SK-N-SH (cell line): ENCODE measurements at regions not wholly inside any gene's neighbourhood (a gene's known extent, or its start where the extent isn't known, plus 50 kb on each side); places are given as distances from the start of the nearest gene placed in this dataset.

Experiments used
- CTCF ChIA-PET: fragments of 300-600, 350-600 bp; formaldehyde crosslinking; extraction: SDS; loops from one replicate; lab custom pipeline; 2021; lab: Yijun Ruan, JAX
- POLR2A ChIA-PET: fragments of 350-600 bp; sonication (Branson Sonifier 250); formaldehyde crosslinking; extraction: SDS; loops from one replicate; lab custom pipeline; 2020; ENCODE audit warnings: antibody characterized with exemption, inconsistent platforms; lab: Yijun Ruan, JAX
- DNase-seq: peaks from one replicate; pipeline ENCODE4 v3.0.0; 2012
- H2AFZ ChIP-seq: fragments of 200-600 bp; sonication (generic); 2 replicates; pipeline ENCODE4 v1.8.1; 2016; ENCODE audit warnings: antibody characterized with exemption, mild to moderate bottlenecking, low read depth
- H3F3A ChIP-seq: fragments of 200-600 bp; sonication (generic); replicated peaks from 2 replicates; pipeline ENCODE3; 2016; ENCODE audit warnings: antibody characterized with exemption, mild to moderate bottlenecking; ENCODE audit not compliant: insufficient read depth
- H3K27ac ChIP-seq, 2 experiments: fragments of 200-500 bp in 1 of 2; fragments of 200-600 bp in 1 of 2; sonication (Bioruptor generic) in 1 of 2; sonication (generic), shearing (Covaris generic) in 1 of 2; 2 replicates each; pipeline versions ENCODE4 v1.5.1 to v1.6.1; 2014 to 2016; ENCODE audit warnings: low read depth in 2 of 2, inconsistent platforms in 1 of 2, low read length in 1 of 2, mild to moderate bottlenecking in 1 of 2, mixed read lengths in 1 of 2
- H3K27me3 ChIP-seq: fragments of 200-600 bp; sonication (generic), shearing (Covaris generic); 2 replicates; pipeline ENCODE4 v1.6.1; 2016; ENCODE audit warnings: mixed run types; ENCODE audit not compliant: insufficient read depth
- H3K36me3 ChIP-seq, 2 experiments: fragments of 200-500 bp in 1 of 2; fragments of 200-600 bp in 1 of 2; sonication (Bioruptor generic) in 1 of 2; sonication (generic) in 1 of 2; replicated peaks in 1 of 2; 2 replicates each; pipeline versions ENCODE3 to v1.5.1; 2014 to 2016; ENCODE audit warnings: low read length in 1 of 2, mild to moderate bottlenecking in 1 of 2; ENCODE audit not compliant: insufficient read depth in 2 of 2, control insufficient read depth in 1 of 2
- H3K4me1 ChIP-seq, 2 experiments: fragments of 200-500 bp in 1 of 2; fragments of 200-600 bp in 1 of 2; sonication (Bioruptor generic) in 1 of 2; sonication (generic), shearing (Covaris generic) in 1 of 2; 2 replicates each; pipeline versions ENCODE4 v1.5.1 to v1.6.1; 2014 to 2016; ENCODE audit warnings: low read depth in 1 of 2, low read length in 1 of 2, mixed run types in 1 of 2; ENCODE audit not compliant: insufficient read depth in 2 of 2, control insufficient read depth in 1 of 2
- H3K4me2 ChIP-seq: fragments of 200-600 bp; sonication (generic), shearing (Covaris generic); 2 replicates; pipeline ENCODE4 v1.6.1; 2017; ENCODE audit warnings: mixed run types
- H3K4me3 ChIP-seq, 2 experiments: fragments of 200-500 bp in 1 of 2; fragments of 200-600 bp in 1 of 2; sonication (Bioruptor generic) in 1 of 2; sonication (generic), shearing (Covaris generic) in 1 of 2; 2 replicates each; pipeline versions ENCODE4 v1.5.1 to v1.8.1; 2014 to 2016; ENCODE audit warnings: low read depth in 2 of 2, inconsistent platforms in 1 of 2, low read length in 1 of 2, mild to moderate bottlenecking in 1 of 2, mixed read lengths in 1 of 2, moderate library complexity in 1 of 2
- H3K79me2 ChIP-seq: fragments of 200-600 bp; sonication (generic); 2 replicates; pipeline ENCODE4 v1.8.1; 2017; ENCODE audit warnings: mild to moderate bottlenecking; ENCODE audit not compliant: insufficient read depth
- H3K9ac ChIP-seq: fragments of 200-600 bp; sonication (generic); 2 replicates; pipeline ENCODE4 v1.6.1; 2017; ENCODE audit warnings: mixed run types
- H3K9me2 ChIP-seq: fragments of 200-600 bp; sonication (generic); 2 replicates; pipeline ENCODE4 v1.6.1; 2017; ENCODE audit warnings: mixed run types
- H3K9me3 ChIP-seq: fragments of 200-600 bp; sonication (generic); 2 replicates; pipeline ENCODE4 v1.6.1; 2017; ENCODE audit warnings: mixed run types, mild to moderate bottlenecking, moderate library complexity
- H4K20me1 ChIP-seq: fragments of 200-600 bp; sonication (generic); 2 replicates; pipeline ENCODE4 v1.6.1; 2017; ENCODE audit warnings: mild to moderate bottlenecking, mixed run types; ENCODE audit not compliant: insufficient read depth
- EZH2phosphoT487 ChIP-seq: fragments of 200-600 bp; sonication (generic); IDR thresholded peaks from 2 replicates; pipeline ENCODE4 v1.6.1; 2017; ENCODE audit warnings: low read depth, mixed run types, mild to moderate bottlenecking, antibody characterized with exemption, moderate library complexity, borderline replicate concordance
- GABPA ChIP-seq: IDR thresholded peaks from 2 replicates; pipeline ENCODE4 v1.4.0; 2012; ENCODE audit warnings: low read depth, mild to moderate bottlenecking
- GATA2 ChIP-seq: sonication (generic); formaldehyde crosslinking; IDR thresholded peaks from 2 replicates; pipeline ENCODE4 v1.5.0; 2020; ENCODE audit warnings: mild to moderate bottlenecking, missing genetic modification reagents
- JUND ChIP-seq: IDR thresholded peaks from 2 replicates; pipeline ENCODE4 v1.4.0; 2012
- MEF2A ChIP-seq: IDR thresholded peaks from 2 replicates; pipeline ENCODE4 v1.4.0; 2012; ENCODE audit warnings: low read depth, borderline replicate concordance
- MXI1 ChIP-seq: IDR thresholded peaks from 2 replicates; pipeline ENCODE4 v1.6.1; 2012; ENCODE audit warnings: mild to moderate bottlenecking, low read depth, low read length, improper control_type of control experiment
- NFIC ChIP-seq: IDR thresholded peaks from 2 replicates; pipeline ENCODE4 v1.4.0; 2012; ENCODE audit warnings: borderline replicate concordance
- NRF1 ChIP-seq: IDR thresholded peaks from 2 replicates; pipeline ENCODE4 v1.6.1; 2012; ENCODE audit warnings: low read depth, mild to moderate bottlenecking, low read length
- POLR2AphosphoS5 ChIP-seq: IDR thresholded peaks from 2 replicates; pipeline ENCODE4 v1.6.1; 2012; ENCODE audit warnings: low read depth, low read length
- RCOR1 ChIP-seq: fragments of 150-350 bp; IDR thresholded peaks from 2 replicates; pipeline ENCODE4 v1.6.1; 2017; ENCODE audit warnings: antibody characterized with exemption, low read length
- SMC3 ChIP-seq: IDR thresholded peaks from 2 replicates; pipeline ENCODE4 v1.6.1; 2012; ENCODE audit warnings: low read depth, low read length, improper control_type of control experiment
- TAF1 ChIP-seq: IDR thresholded peaks from 2 replicates; pipeline ENCODE4 v1.6.1; 2012; ENCODE audit warnings: low read depth, mild to moderate bottlenecking, low read length, moderate library complexity, borderline replicate concordance
- TCF12 ChIP-seq: IDR thresholded peaks from 2 replicates; pipeline ENCODE4 v1.4.0; 2012
- YY1 ChIP-seq: IDR thresholded peaks from 2 replicates; pipeline ENCODE4 v1.4.0; 2012; ENCODE audit warnings: low read depth, mild to moderate bottlenecking
- WGBS: methylation state at CpG from one replicate; pipeline ENCODE4 v1.1.6; 2017; ENCODE audit warnings: low lambda C conversion rate; 5-methylcytosine and 5-hydroxymethylcytosine counted together
- TF ChIP-seq, protein P1 (sequence below): IDR thresholded peaks from 2 replicates; pipeline ENCODE4 v1.4.0; 2012; ENCODE audit warnings: low read depth, borderline replicate concordance
- TF ChIP-seq, protein P2 (sequence below): IDR thresholded peaks from 2 replicates; pipeline ENCODE4 v1.4.0; 2012; ENCODE audit warnings: low read depth
- TF ChIP-seq, protein P3 (sequence below): IDR thresholded peaks from 2 replicates; pipeline ENCODE4 v1.4.0; 2012; ENCODE audit warnings: low read depth, borderline replicate concordance
- TF ChIP-seq, protein P4 (sequence below): IDR thresholded peaks from 2 replicates; pipeline ENCODE4; 2012

GRCh38 chr14:87045246-87045645, 947.7 kb downstream of the GALC start:
- POLR2A ChIA-PET, result no interaction called here
- Histone ChIP-seq H3K9me3 (no peaks in the 10 kb centered on the region), H3K4me2 (no peak overlapping the region), H3F3A (no peaks in the 10 kb centered on the region), H2AFZ (no peak overlapping the region), H3K27me3 (no peaks in the 10 kb centered on the region), H3K9ac (no peak overlapping the region), H3K27ac (no peak overlapping the region), H3K36me3 (no peaks in the 10 kb centered on the region)
- WGBS, result 0% methylated on average over 3 of the region's 3 CpGs
- no peak for DNase-seq
- TF ChIP-seq, protein P1, sequence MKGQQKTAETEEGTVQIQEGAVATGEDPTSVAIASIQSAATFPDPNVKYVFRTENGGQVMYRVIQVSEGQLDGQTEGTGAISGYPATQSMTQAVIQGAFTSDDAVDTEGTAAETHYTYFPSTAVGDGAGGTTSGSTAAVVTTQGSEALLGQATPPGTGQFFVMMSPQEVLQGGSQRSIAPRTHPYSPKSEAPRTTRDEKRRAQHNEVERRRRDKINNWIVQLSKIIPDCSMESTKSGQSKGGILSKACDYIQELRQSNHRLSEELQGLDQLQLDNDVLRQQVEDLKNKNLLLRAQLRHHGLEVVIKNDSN, result no peak
- TF ChIP-seq MEF2A, result no peak
- TF ChIP-seq, all 33 proteins: peak for 0
- Histone ChIP-seq H3K79me2 (no peaks in the 10 kb centered on the region), H3K4me1 (no peaks in the 10 kb centered on the region), H3K4me3 (no peak overlapping the region), H4K20me1 (no peaks in the 10 kb centered on the region), H3K9me2 (no peaks in the 10 kb centered on the region)
- CTCF ChIA-PET, result no interaction called here

GRCh38 chr14:87044807-87045206, 948.2 kb downstream of the GALC start:
- no peak for DNase-seq
- Histone ChIP-seq H4K20me1 (no peaks in the 10 kb centered on the region), H3K27me3 (no peaks in the 10 kb centered on the region)
- WGBS, result 0% methylated on average over 1 of the region's 1 CpG
- TF ChIP-seq, protein P2, sequence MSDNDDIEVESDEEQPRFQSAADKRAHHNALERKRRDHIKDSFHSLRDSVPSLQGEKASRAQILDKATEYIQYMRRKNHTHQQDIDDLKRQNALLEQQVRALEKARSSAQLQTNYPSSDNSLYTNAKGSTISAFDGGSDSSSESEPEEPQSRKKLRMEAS, result no peak
- TF ChIP-seq NRF1, result no peak
- TF ChIP-seq TCF12, result no peak
- no peak for TF ChIP-seq GABPA
- no peak for TF ChIP-seq GATA2
- TF ChIP-seq, protein P3, sequence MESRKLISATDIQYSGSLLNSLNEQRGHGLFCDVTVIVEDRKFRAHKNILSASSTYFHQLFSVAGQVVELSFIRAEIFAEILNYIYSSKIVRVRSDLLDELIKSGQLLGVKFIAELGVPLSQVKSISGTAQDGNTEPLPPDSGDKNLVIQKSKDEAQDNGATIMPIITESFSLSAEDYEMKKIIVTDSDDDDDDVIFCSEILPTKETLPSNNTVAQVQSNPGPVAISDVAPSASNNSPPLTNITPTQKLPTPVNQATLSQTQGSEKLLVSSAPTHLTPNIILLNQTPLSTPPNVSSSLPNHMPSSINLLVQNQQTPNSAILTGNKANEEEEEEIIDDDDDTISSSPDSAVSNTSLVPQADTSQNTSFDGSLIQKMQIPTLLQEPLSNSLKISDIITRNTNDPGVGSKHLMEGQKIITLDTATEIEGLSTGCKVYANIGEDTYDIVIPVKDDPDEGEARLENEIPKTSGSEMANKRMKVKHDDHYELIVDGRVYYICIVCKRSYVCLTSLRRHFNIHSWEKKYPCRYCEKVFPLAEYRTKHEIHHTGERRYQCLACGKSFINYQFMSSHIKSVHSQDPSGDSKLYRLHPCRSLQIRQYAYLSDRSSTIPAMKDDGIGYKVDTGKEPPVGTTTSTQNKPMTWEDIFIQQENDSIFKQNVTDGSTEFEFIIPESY, result no peak
- TF ChIP-seq SMC3, result no peak
- TF ChIP-seq, protein P4, sequence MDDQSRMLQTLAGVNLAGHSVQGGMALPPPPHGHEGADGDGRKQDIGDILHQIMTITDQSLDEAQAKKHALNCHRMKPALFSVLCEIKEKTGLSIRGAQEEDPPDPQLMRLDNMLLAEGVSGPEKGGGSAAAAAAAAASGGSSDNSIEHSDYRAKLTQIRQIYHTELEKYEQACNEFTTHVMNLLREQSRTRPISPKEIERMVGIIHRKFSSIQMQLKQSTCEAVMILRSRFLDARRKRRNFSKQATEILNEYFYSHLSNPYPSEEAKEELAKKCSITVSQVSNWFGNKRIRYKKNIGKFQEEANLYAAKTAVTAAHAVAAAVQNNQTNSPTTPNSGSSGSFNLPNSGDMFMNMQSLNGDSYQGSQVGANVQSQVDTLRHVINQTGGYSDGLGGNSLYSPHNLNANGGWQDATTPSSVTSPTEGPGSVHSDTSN, result no peak
- no peak for TF ChIP-seq POLR2AphosphoS5
- TF ChIP-seq NFIC, result no peak
- no peak for TF ChIP-seq YY1
- TF ChIP-seq RCOR1, result no peak
- no peak for TF ChIP-seq JUND
- no peak for TF ChIP-seq TAF1
- TF ChIP-seq MXI1, result no peak
- TF ChIP-seq EZH2phosphoT487, result no peak
- TF ChIP-seq, all 33 proteins: peak for 0
- Histone ChIP-seq H3F3A (no peaks in the 10 kb centered on the region), H3K9ac (no peak overlapping the region), H3K27ac (no peak overlapping the region), H3K79me2 (no peaks in the 10 kb centered on the region), H3K4me3 (no peak overlapping the region), H3K36me3 (no peaks in the 10 kb centered on the region), H3K4me1 (no peaks in the 10 kb centered on the region), H3K4me2 (no peak overlapping the region), H3K9me3 (no peaks in the 10 kb centered on the region), H3K9me2 (no peaks in the 10 kb centered on the region), H2AFZ (no peak overlapping the region)
- ChIA-PET CTCF (no interaction called here), POLR2A (no interaction called here)
